ENCODE measurements at regions not wholly inside any gene's neighbourhood (a gene's known extent, or its start where the extent isn't known, plus 50 kb on each side); places are given as distances from the start of the nearest gene placed in this dataset.

DNA sequence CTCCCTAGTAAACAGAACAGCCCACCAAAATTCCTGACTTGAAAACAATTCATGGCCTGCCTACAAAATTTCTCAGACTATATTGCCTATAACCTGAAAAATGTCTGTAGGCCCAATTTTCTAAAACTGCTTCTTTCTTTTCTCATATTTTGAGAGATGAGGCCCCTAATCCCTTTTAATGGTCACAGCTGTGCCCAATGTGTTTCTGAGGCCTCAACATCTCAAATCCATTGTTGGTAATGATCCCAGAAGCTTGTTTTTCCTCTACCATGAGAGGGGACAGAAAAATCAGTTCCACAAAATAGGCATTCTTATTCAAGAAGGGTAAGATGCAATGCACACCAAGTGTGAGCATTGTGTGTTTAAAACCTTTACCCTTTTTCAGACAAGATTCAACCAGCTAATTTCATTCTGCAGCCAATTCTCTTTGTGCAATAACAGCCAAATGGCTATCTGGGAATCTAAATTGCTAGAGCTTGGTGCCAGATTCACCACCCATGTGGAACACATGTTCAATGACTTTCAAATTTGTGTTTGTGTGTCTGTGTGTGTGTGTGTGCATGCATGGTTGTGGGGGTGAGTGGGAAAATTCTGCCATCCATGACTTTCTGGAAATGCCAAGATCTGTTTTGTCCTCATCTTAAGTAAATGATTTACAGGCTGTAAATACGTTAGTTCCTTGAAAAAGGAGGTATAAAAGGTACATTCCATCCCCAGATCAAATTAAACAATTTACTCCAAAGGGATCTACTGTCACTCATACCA, 319.5 kb downstream of the TNS1 start:
- TF ChIP-seq, protein P1, sequence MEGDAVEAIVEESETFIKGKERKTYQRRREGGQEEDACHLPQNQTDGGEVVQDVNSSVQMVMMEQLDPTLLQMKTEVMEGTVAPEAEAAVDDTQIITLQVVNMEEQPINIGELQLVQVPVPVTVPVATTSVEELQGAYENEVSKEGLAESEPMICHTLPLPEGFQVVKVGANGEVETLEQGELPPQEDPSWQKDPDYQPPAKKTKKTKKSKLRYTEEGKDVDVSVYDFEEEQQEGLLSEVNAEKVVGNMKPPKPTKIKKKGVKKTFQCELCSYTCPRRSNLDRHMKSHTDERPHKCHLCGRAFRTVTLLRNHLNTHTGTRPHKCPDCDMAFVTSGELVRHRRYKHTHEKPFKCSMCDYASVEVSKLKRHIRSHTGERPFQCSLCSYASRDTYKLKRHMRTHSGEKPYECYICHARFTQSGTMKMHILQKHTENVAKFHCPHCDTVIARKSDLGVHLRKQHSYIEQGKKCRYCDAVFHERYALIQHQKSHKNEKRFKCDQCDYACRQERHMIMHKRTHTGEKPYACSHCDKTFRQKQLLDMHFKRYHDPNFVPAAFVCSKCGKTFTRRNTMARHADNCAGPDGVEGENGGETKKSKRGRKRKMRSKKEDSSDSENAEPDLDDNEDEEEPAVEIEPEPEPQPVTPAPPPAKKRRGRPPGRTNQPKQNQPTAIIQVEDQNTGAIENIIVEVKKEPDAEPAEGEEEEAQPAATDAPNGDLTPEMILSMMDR (IDR thresholded peaks at IDR 0.05; ENCODE audit: insufficient read depth, missing control alignments) = no peak
- no peak for DNase-seq (ENCODE audit: insufficient read length, low spot score)
- FAIRE-seq = no peak

DNA sequence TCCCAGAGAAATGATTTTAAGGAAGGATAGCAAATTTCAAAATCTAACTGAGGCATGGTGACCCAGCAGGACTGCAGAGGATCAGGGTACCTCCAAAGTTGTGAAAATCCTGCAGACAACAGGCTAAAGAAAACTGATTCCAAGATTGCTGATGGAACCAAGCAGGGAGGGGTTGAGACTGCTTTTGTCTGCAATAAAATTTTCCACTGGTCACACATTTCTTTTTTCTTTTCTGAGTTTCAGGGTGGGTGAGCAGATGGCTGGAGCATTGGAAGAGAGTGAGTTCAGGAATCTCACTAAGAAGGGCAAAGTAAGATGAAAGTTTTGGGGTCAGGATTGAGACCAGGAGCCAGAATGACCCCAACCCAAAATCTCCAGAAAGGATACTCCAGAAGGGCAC, 321.0 kb downstream of the TNS1 start:
- no peak for FAIRE-seq
- TF ChIP-seq, protein P1 (IDR thresholded peaks at IDR 0.05; ENCODE audit: insufficient read depth, missing control alignments) = no peak
- no peak for DNase-seq (ENCODE audit: insufficient read length, low spot score)

DNA sequence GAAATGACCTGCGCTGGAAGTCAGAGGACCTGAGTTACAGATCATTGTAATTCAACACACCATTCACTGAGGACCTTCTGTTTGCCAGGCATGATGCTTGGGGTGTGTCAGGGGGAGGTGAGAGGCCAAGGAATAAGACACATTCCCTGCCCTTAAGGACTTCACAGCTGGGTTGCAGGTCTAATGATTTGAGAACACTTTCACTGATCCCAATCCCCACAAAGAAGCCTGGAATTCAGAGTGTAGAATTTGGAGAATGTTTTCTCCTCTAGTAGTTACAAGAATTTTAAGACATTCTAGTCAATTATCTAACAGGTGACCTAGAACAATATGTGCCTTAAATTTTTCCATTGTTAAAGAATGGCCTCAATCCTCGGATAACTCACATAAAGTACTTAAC, 322.4 kb downstream of the TNS1 start:
- TF ChIP-seq, protein P1 (IDR thresholded peaks at IDR 0.05; ENCODE audit: insufficient read depth, missing control alignments) = no peak
- DNase-seq (ENCODE audit: insufficient read length, low spot score) (no peak), FAIRE-seq (no peak)

DNA sequence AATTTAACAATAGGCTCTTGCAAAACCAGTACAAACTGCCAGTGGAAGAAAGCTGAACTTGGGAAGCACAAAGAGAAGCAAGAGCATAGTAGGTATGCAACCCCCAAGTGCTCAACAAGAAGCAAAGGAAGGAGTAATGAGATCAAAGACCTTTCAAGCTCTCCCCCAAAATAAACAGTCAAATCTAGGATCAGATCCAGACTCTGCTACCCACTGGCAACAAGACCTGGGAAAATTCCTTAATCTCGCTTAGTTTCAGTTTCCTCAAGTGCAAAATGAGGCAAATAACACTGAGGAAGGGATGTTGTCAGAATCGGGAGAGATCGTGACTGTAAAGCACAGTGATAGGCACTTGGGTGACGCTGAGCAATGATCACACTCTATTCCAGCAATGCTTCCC, 329.2 kb downstream of the TNS1 start:
- DNase-seq (ENCODE audit: insufficient read length, low spot score) (no peak), FAIRE-seq (no peak)
- TF ChIP-seq, protein P1 (IDR thresholded peaks at IDR 0.05; ENCODE audit: insufficient read depth, missing control alignments) = no peak

DNA sequence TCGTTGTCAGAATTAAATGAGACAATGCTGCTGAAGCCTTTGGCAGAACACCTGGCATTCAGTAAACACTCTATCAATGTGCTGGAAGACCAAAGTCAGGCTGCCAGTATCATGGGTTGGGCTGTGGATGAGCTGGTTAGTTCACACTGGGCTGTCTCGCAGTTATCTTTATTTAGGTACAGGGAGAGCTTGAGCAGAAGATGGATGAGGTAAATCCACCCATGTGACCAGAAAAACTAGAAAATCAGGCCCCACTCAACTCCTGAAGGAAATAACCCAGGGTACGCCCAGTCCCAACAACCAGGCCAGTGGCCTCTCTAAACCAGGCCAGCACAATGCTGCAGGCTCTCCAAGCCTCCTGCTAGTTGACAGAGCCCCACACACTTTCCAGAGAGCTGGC, 330.3 kb downstream of the TNS1 start:
- DNase-seq (ENCODE audit: insufficient read length, low spot score) (no peak), FAIRE-seq (no peak)
- TF ChIP-seq, protein P1 (IDR thresholded peaks at IDR 0.05; ENCODE audit: insufficient read depth, missing control alignments) = no peak

DNA sequence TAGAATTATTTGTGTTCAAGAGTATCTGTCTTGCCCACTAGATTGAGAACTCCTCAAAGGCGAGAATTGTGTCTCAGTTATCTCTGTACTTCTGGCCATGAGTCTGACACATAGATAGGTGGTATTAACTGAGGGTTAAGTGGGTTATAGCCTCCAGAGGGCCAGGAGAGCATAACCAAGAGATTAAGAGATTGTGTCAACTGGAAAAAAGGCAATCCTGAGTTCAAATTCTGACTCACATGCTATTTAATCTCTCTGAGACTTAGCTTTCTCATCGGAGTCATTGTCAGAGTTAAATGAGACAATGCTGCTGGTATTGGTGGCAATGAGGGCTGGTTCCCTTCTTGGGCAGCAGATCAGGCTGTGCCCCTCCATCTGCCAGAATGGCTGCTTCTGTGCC, 330.9 kb downstream of the TNS1 start:
- no peak for FAIRE-seq
- DNase-seq (ENCODE audit: insufficient read length, low spot score) = no peak
- TF ChIP-seq, protein P1 (IDR thresholded peaks at IDR 0.05; ENCODE audit: insufficient read depth, missing control alignments) = no peak

DNA sequence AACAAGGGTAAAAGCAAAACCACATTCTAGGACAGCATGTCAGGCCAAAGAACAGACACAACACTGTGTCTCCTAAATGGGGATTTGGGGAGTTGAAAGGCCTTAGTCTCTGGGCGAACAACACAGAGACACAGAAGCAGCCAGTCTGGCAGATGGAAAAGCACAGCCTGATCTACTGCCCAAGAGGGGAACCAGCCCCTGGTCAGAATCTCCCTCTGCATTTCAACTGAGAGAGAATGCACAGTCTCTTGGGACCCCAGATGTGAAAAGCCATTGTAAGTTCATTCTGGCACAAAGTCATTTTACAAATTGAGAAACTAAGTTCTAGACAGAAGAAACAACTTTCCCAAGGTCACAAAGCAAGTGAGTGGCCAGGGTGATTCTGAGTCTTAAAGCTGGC, 331.7 kb downstream of the TNS1 start:
- DNase-seq (ENCODE audit: insufficient read length, low spot score) = no peak
- TF ChIP-seq, protein P1 (IDR thresholded peaks at IDR 0.05; ENCODE audit: insufficient read depth, missing control alignments) = no peak
- FAIRE-seq = no peak
